Suprapubic skin (tissue), 4 donors: ENCODE measurements at regions not wholly inside any gene's neighbourhood (a gene's known extent, or its start where the extent isn't known, plus 50 kb on each side); places are given as distances from the start of the nearest gene placed in this dataset.

Source experiments
- DNase-seq, 2 donors: peaks; one replicate each; pipeline ENCODE4 v3.0.0-alpha.2; 2019; ENCODE audit warnings: low spot score in 2 of 2
- H3K27ac ChIP-seq: fragments of 200-600 bp; sonication (generic); one replicate; pipeline ENCODE4 v1.5.1; 2019
- H3K27me3 ChIP-seq: fragments of 200-600 bp; sonication (generic); one replicate; pipeline ENCODE4 v1.5.1; 2019
- H3K36me3 ChIP-seq: fragments of 200-600 bp; sonication (generic); one replicate; pipeline ENCODE4 v1.5.1; 2019
- H3K4me1 ChIP-seq: fragments of 200-600 bp; sonication (generic); one replicate; pipeline ENCODE4 v1.5.1; 2019
- H3K4me3 ChIP-seq: fragments of 200-600 bp; sonication (generic); one replicate; pipeline ENCODE4 v1.5.1; 2019; ENCODE audit warnings: mild to moderate bottlenecking
- H3K9me3 ChIP-seq: fragments of 200-600 bp; sonication (generic); one replicate; pipeline ENCODE4 v1.5.1; 2019
- EP300 ChIP-seq: sonication (generic); formaldehyde crosslinking; IDR thresholded peaks from one replicate; pipeline ENCODE4 v1.6.1; 2017; ENCODE audit warnings: antibody characterized with exemption
- POLR2A ChIP-seq, 2 donors: fragments of 450-650 bp; IDR thresholded peaks; one replicate each; pipeline ENCODE4 v1.6.1; 2017; ENCODE audit warnings: antibody characterized with exemption in 2 of 2, mild to moderate bottlenecking in 2 of 2, moderate library complexity in 2 of 2
- POLR2AphosphoS5 ChIP-seq, 3 donors: sonication (generic); formaldehyde crosslinking; IDR thresholded peaks; one replicate each; pipeline ENCODE4 v1.6.1; 2017; ENCODE audit warnings: antibody characterized with exemption in 3 of 3
- WGBS: methylation state at CpG from one replicate; pipeline ENCODE4 v1.1.5; 2018; 5-methylcytosine and 5-hydroxymethylcytosine counted together
- TF ChIP-seq, protein P1 (sequence below), 2 donors: fragments of 200-600 bp in 1 of 2; fragments of 450-650 bp in 1 of 2; sonication (generic) in 1 of 2; IDR thresholded peaks; one replicate each; pipeline ENCODE4 v1.5.1; 2016 to 2019; ENCODE audit warnings: antibody characterized with exemption in 2 of 2, mild to moderate bottlenecking in 1 of 2, moderate library complexity in 1 of 2

GRCh38 chr13:40187324-40187795 is 479.1 kb downstream of the FOXO1 start:
- DNase-seq: no peak
- TF ChIP-seq, protein P1, sequence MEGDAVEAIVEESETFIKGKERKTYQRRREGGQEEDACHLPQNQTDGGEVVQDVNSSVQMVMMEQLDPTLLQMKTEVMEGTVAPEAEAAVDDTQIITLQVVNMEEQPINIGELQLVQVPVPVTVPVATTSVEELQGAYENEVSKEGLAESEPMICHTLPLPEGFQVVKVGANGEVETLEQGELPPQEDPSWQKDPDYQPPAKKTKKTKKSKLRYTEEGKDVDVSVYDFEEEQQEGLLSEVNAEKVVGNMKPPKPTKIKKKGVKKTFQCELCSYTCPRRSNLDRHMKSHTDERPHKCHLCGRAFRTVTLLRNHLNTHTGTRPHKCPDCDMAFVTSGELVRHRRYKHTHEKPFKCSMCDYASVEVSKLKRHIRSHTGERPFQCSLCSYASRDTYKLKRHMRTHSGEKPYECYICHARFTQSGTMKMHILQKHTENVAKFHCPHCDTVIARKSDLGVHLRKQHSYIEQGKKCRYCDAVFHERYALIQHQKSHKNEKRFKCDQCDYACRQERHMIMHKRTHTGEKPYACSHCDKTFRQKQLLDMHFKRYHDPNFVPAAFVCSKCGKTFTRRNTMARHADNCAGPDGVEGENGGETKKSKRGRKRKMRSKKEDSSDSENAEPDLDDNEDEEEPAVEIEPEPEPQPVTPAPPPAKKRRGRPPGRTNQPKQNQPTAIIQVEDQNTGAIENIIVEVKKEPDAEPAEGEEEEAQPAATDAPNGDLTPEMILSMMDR (IDR thresholded peaks at IDR 0.05): no peak
- TF ChIP-seq POLR2A (IDR thresholded peaks at IDR 0.05) (no peak), POLR2AphosphoS5 (IDR thresholded peaks at IDR 0.05) (no peak), EP300 (no peak)
- Histone ChIP-seq H3K27ac (no peak overlapping the region), H3K4me3 (no peak overlapping the region), H3K4me1 (peaks cover 48% of the 10 kb centered on the region), H3K9me3 (no peaks in the 10 kb centered on the region), H3K27me3 (no peaks in the 10 kb centered on the region), H3K36me3 (no peaks in the 10 kb centered on the region)
- WGBS: 79% methylated on average over 7 of the region's 12 CpGs

DNA sequence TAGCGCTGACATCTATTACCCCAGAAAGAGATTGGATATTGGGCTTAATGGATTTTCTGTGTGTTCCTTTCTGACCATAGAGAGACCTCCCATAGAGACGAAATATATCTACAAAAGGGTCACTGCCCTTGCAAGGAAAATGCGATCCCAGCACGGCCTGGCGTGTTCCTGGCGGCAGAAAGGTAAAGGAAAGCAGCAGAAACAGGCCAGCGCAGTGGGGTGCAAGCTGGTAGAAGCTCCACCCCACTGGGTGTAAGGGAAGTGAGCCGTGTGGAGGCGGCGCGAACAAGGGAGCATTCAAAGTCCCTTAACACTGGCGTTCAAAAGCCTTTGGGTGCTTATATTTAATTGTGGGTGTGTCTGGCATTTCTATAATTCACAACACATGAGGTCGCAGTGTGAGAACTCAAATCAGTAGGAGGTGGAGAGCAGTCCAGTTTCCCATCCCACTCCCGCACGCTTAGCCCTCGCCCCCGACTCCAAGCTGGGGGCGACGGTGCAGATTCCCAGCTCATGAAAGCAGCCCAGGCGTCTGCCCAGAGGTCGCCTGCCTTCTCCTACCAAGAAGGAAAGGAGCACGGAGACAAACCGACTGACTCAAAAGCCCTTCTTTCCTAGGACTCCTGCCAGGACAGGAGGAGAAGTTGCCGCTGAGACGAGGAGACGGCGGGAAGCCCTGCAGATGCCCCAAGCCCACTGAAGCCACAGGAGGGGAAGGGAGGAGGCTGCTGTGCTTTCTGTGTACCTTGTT is 478.4 kb downstream of the FOXO1 start:
- Histone ChIP-seq H3K27me3 (no peaks in the 10 kb centered on the region), H3K9me3 (no peaks in the 10 kb centered on the region), H3K4me1 (peaks cover 54% of the 10 kb centered on the region), H3K4me3 (no peak overlapping the region), H3K27ac (peak overlapping the region; percentile 70), H3K36me3 (no peaks in the 10 kb centered on the region)
- WGBS: 61% methylated on average over 22 of the region's 27 CpGs
- TF ChIP-seq POLR2A (IDR thresholded peaks at IDR 0.05): no peak
- TF ChIP-seq, protein P1 (IDR thresholded peaks at IDR 0.05): no peak
- no peak for DNase-seq

DNA sequence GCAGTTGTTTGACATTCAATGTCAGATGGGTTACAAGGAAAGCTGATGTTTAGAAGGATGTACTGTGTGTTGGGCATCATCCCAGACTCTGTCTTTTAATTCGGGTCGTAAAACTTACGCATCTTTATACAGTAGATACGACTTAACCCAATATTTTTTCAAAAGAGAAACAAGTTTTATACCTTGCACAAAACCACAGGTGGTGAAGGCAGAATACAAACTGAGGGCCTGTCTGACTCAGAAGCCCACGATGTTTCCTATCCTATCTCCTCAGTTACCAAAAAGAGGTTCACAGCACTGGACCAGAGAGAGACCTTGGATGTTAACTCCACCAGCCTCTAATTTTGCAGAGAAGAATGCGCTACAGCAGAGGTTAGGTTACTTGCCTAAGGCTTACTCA is 477.0 kb downstream of the FOXO1 start:
- no peaks in the 10 kb centered on the region for H3K36me3 ChIP-seq
- no peaks in the 10 kb centered on the region for H3K9me3 ChIP-seq
- peaks cover 64% of the 10 kb centered on the region for H3K4me1 ChIP-seq
- WGBS: 66% methylated on average over 6 of the region's 6 CpGs
- TF ChIP-seq, protein P1 (IDR thresholded peaks at IDR 0.05): no peak
- TF ChIP-seq EP300 (no peak), POLR2AphosphoS5 (IDR thresholded peaks at IDR 0.05) (no peak), POLR2A (IDR thresholded peaks at IDR 0.05) (no peak)
- no peak overlapping the region for H3K4me3 ChIP-seq
- DNase-seq: no peak
- no peaks in the 10 kb centered on the region for H3K27me3 ChIP-seq
- H3K27ac ChIP-seq: peak overlapping the region; percentile 90

- Histone ChIP-seq H3K36me3 (no peaks in the 10 kb centered on the region), H3K27ac (peak overlapping the region; percentile 90), H3K4me3 (no peak overlapping the region), H3K4me1 (peaks cover 64% of the 10 kb centered on the region), H3K27me3 (no peaks in the 10 kb centered on the region), H3K9me3 (no peaks in the 10 kb centered on the region)
- 52% methylated on average over 6 of the region's 6 CpGs for WGBS
- no peak for DNase-seq
- TF ChIP-seq, protein P1 (IDR thresholded peaks at IDR 0.05): no peak
- no peak for TF ChIP-seq POLR2A (IDR thresholded peaks at IDR 0.05)
- TF ChIP-seq POLR2AphosphoS5 (IDR thresholded peaks at IDR 0.05): no peak
- TF ChIP-seq EP300: no peak
Measured at GRCh38 chr13:40189898-40190630, 476.4 kb downstream of the FOXO1 start.

DNA sequence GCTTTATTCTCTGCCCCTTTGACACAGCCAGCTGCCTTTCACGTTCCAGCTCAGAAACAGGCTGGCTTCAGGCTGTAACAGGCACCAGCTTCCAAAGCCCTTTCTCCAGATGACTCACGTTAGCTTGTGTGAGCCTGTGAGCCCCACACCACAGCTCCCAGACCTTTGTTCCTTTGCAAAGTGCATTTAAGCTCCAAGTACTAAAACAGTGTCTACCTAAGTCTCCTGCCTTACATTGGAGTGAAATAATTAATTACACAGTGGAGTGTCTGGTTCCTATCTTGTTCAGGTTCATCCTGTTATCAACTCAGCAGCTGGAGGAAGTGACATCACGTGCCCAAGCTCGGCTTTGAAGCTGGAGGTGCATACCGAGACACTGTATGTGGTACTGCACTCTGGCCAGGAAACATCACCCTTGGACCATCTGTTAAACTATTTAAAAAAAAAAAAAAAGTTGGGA is 475.8 kb downstream of the FOXO1 start:
- no peaks in the 10 kb centered on the region for H3K27me3 ChIP-seq
- 12% methylated on average over 5 of the region's 5 CpGs for WGBS
- peak in 2 of 3 donors; percentile 20 to 48 for TF ChIP-seq POLR2AphosphoS5 (IDR thresholded peaks at IDR 0.05)
- TF ChIP-seq, protein P1 (IDR thresholded peaks at IDR 0.05): no peak
- DNase-seq: no peak
- no peaks in the 10 kb centered on the region for H3K36me3 ChIP-seq
- no peaks in the 10 kb centered on the region for H3K9me3 ChIP-seq
- peak overlapping the region; percentile 90 for H3K27ac ChIP-seq
- H3K4me1 ChIP-seq: peaks cover 64% of the 10 kb centered on the region
- H3K4me3 ChIP-seq: no peak overlapping the region
